HCT116 (cell line): ENCODE measurements at regions not wholly inside any gene's neighbourhood (a gene's known extent, or its start where the extent isn't known, plus 50 kb on each side); places are given as distances from the start of the nearest gene placed in this dataset.

Experiments
- CEBPB ChIP-seq: IDR thresholded peaks from 2 replicates; pipeline ENCODE4 v1.6.1; 2012; ENCODE audit warnings: low read depth
- POLR2A ChIP-seq: IDR thresholded peaks from 2 replicates; pipeline ENCODE4 v1.7.0; 2011; ENCODE audit warnings: borderline replicate concordance; ENCODE audit not compliant: insufficient read depth, insufficient read length; ENCODE audit errors: extremely low read depth
- SRF ChIP-seq: IDR thresholded peaks from 2 replicates; pipeline ENCODE4 v1.6.1; 2012; ENCODE audit warnings: low read depth
- TF ChIP-seq, protein P1 (sequence below): IDR thresholded peaks from 2 replicates; pipeline ENCODE4 v1.6.1; 2012; ENCODE audit warnings: low read depth
- TF ChIP-seq, protein P2 (sequence below), 3 experiments: fragments of 200-600 bp in 1 of 3; sonication (generic) in 1 of 3; IDR thresholded peaks in 2 of 3; conservative IDR thresholded peaks in 1 of 3; 2 replicates each; pipeline ENCODE4 v1.5.1; 2012 to 2017; ENCODE audit warnings: low read depth in 2 of 3, low read length in 2 of 3, antibody characterized with exemption in 1 of 3, borderline replicate concordance in 1 of 3, control low read depth in 1 of 3, mild to moderate bottlenecking in 1 of 3, mixed read lengths in 1 of 3, mixed run types in 1 of 3, moderate library complexity in 1 of 3; ENCODE audit not compliant: insufficient read depth in 1 of 3

DNA sequence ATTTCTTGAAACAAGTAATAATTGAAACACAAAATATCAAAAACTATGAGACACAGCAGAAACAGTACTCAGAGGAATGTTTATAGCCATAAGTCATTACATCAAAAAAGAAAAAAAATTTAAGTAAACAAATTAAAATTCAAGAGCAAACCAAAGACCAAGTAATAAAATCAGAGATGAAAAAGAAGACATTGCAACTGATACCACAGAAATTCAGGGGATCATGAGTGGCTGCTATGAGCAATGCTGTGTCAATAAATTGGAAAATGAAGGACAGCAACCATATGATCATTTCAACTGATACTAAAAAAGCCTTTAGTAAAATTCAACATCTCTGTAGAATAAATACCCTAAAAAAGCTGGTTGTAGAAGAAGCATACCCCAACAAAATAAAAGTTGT lies 644.1 kb upstream of the BCHE start:
- TF ChIP-seq, protein P1, sequence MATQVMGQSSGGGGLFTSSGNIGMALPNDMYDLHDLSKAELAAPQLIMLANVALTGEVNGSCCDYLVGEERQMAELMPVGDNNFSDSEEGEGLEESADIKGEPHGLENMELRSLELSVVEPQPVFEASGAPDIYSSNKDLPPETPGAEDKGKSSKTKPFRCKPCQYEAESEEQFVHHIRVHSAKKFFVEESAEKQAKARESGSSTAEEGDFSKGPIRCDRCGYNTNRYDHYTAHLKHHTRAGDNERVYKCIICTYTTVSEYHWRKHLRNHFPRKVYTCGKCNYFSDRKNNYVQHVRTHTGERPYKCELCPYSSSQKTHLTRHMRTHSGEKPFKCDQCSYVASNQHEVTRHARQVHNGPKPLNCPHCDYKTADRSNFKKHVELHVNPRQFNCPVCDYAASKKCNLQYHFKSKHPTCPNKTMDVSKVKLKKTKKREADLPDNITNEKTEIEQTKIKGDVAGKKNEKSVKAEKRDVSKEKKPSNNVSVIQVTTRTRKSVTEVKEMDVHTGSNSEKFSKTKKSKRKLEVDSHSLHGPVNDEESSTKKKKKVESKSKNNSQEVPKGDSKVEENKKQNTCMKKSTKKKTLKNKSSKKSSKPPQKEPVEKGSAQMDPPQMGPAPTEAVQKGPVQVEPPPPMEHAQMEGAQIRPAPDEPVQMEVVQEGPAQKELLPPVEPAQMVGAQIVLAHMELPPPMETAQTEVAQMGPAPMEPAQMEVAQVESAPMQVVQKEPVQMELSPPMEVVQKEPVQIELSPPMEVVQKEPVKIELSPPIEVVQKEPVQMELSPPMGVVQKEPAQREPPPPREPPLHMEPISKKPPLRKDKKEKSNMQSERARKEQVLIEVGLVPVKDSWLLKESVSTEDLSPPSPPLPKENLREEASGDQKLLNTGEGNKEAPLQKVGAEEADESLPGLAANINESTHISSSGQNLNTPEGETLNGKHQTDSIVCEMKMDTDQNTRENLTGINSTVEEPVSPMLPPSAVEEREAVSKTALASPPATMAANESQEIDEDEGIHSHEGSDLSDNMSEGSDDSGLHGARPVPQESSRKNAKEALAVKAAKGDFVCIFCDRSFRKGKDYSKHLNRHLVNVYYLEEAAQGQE: no peak
- TF ChIP-seq, protein P2, sequence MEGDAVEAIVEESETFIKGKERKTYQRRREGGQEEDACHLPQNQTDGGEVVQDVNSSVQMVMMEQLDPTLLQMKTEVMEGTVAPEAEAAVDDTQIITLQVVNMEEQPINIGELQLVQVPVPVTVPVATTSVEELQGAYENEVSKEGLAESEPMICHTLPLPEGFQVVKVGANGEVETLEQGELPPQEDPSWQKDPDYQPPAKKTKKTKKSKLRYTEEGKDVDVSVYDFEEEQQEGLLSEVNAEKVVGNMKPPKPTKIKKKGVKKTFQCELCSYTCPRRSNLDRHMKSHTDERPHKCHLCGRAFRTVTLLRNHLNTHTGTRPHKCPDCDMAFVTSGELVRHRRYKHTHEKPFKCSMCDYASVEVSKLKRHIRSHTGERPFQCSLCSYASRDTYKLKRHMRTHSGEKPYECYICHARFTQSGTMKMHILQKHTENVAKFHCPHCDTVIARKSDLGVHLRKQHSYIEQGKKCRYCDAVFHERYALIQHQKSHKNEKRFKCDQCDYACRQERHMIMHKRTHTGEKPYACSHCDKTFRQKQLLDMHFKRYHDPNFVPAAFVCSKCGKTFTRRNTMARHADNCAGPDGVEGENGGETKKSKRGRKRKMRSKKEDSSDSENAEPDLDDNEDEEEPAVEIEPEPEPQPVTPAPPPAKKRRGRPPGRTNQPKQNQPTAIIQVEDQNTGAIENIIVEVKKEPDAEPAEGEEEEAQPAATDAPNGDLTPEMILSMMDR (IDR thresholded peaks at IDR 0.05 in 2 of 3, conservative IDR thresholded peaks at IDR 0.05 in 1 of 3; ENCODE audit: borderline replicate concordance in 1 of 3, insufficient read depth in 1 of 3, low read depth in 2 of 3, low read length in 2 of 3): no peak
- TF ChIP-seq SRF: no peak
- TF ChIP-seq CEBPB: no peak
- TF ChIP-seq POLR2A: no peak
